ENCODE measurements at regions not wholly inside any gene's neighbourhood (a gene's known extent, or its start where the extent isn't known, plus 50 kb on each side); places are given as distances from the start of the nearest gene placed in this dataset.

- no peak overlapping the region for H4K91ac ChIP-seq (ENCODE audit: insufficient read depth, low read depth, low read length)
- H4K20me1 ChIP-seq (ENCODE audit: insufficient read depth, low read length) = no peaks in the 10 kb centered on the region
- intact Hi-C loops (cut with micrococcal nuclease) (no loop called here), dilution Hi-C loops (cut with HindIII; ENCODE audit: low sequenced_read_pairs, unreplicated experiment) (no loop called here), in situ Hi-C loops (cut with MboI; ENCODE audit: low sequenced_read_pairs) (no loop called here)
- H3K27me3 ChIP-seq (ENCODE audit: control insufficient read depth, insufficient read depth, low read length) = no peaks in the 10 kb centered on the region
- H2AK5ac ChIP-seq (ENCODE audit: low read depth, low read length) = no peak overlapping the region
- DNase-seq (peak; percentile 87), ATAC-seq (ENCODE audit: low read depth) (peak; percentile 94)
- no peak overlapping the region for H3K23ac ChIP-seq (ENCODE audit: low read depth, low read length)
- H3K4me3 ChIP-seq (ENCODE audit: insufficient read depth, low read depth, low read length) = no peak overlapping the region
- no peak overlapping the region for H3K4me2 ChIP-seq (ENCODE audit: low read depth, low read length)
- no peak overlapping the region for H4K5ac ChIP-seq (ENCODE audit: low read depth, low read length)
- no peak overlapping the region for H2BK15ac ChIP-seq (ENCODE audit: low read depth, low read length)
- WGBS, 2 experiments (ENCODE audit: extremely low coverage in 2 of 2, insufficient read length in 1 of 2) = no CpG with 5 or more reads among the region's 2 CpGs
- TF ChIP-seq CTCF (conservative IDR thresholded peaks at IDR 0.05; ENCODE audit: low read depth, low read length) = no peak
- no peak for TF ChIP-seq SMC3 (IDR thresholded peaks at IDR 0.05; ENCODE audit: low read depth, low read length)
- TF ChIP-seq CEBPB (IDR thresholded peaks at IDR 0.05; ENCODE audit: low read depth, low read length) = peak; percentile 26; the same call in 1 of the 2 replicates
- no peak for TF ChIP-seq RCOR1 (IDR thresholded peaks at IDR 0.05; ENCODE audit: insufficient replicate concordance, low read length)
- peak; percentile 50; the same call in 1 of the 2 replicates for TF ChIP-seq BHLHE40 (IDR thresholded peaks at IDR 0.05; ENCODE audit: low read depth, low read length)
- no peak overlapping the region for H3K27ac ChIP-seq (ENCODE audit: insufficient read depth, low read length)
- no TSS peak for BruUV-seq (replicated peaks)
- H3K36me3 ChIP-seq (ENCODE audit: control insufficient read depth, insufficient read depth, low read length) = no peaks in the 10 kb centered on the region
- peaks cover 5% of the 10 kb centered on the region for H3K9me1 ChIP-seq (ENCODE audit: insufficient read depth, low read length)
- ChIA-PET CTCF (interaction anchor here (1.8 kb wide), 1 partner anchor 129 kb away, joined by 3 read pairs; no protein-coding TSS in a partner anchor), POLR2A (ENCODE audit: unreplicated experiment) (no interaction called here)
- H3K9ac ChIP-seq (ENCODE audit: low read depth, low read length) = no peak overlapping the region
- no peak overlapping the region for H2BK20ac ChIP-seq (ENCODE audit: low read depth, low read length)
- no peak overlapping the region for H4K8ac ChIP-seq (ENCODE audit: low read depth in 2 of 2, low read length in 2 of 2)
- H3K14ac ChIP-seq (replicated peaks; ENCODE audit: low read depth, low read length) = no peak overlapping the region
- H2AFZ ChIP-seq (replicated peaks; ENCODE audit: low read length, poor library complexity) = peak overlapping the region; percentile 29
- H3K18ac ChIP-seq (ENCODE audit: low read depth, low read length) = no peak overlapping the region
- peaks cover 10% of the 10 kb centered on the region for H3K4me1 ChIP-seq (ENCODE audit: control insufficient read depth, insufficient read depth, low read length)
- H3K79me1 ChIP-seq (ENCODE audit: low read depth in 1 of 2, low read length in 2 of 2) = no peaks in the 10 kb centered on the region
- H3K4ac ChIP-seq (ENCODE audit: low read depth, low read length) = peak overlapping the region; percentile 67; the same call in 1 of the 2 replicates
- H2BK5ac ChIP-seq (ENCODE audit: low read depth, low read length, poor library complexity, severe bottlenecking) = peak overlapping the region; percentile 55
- 0 out of 2 replicates have a peak, but pooled peaks cover 1% of the 10 kb centered on the region for H3K9me3 ChIP-seq (ENCODE audit: control insufficient read depth, insufficient read depth, low read length)
- no peak overlapping the region for H2AK9ac ChIP-seq (replicated peaks; ENCODE audit: low read depth, low read length, poor library complexity)
- H3K56ac ChIP-seq (ENCODE audit: extremely low read depth, insufficient read depth, low read length) = no peak overlapping the region
- no peak overlapping the region for H2BK120ac ChIP-seq (ENCODE audit: low read depth, low read length)
Measured at GRCh38 chr2:62586981-62587380, 81.0 kb upstream of the TMEM17 start.

Measured in IMR-90 (cell line).